ENCODE measurements at regions not wholly inside any gene's neighbourhood (a gene's known extent, or its start where the extent isn't known, plus 50 kb on each side); places are given as distances from the start of the nearest gene placed in this dataset.
"Not testable (repeated sequence)": the region's sequence is repeated elsewhere in the genome, so short reads cannot be mapped to it uniquely, and the experiment has no call there.

DNA sequence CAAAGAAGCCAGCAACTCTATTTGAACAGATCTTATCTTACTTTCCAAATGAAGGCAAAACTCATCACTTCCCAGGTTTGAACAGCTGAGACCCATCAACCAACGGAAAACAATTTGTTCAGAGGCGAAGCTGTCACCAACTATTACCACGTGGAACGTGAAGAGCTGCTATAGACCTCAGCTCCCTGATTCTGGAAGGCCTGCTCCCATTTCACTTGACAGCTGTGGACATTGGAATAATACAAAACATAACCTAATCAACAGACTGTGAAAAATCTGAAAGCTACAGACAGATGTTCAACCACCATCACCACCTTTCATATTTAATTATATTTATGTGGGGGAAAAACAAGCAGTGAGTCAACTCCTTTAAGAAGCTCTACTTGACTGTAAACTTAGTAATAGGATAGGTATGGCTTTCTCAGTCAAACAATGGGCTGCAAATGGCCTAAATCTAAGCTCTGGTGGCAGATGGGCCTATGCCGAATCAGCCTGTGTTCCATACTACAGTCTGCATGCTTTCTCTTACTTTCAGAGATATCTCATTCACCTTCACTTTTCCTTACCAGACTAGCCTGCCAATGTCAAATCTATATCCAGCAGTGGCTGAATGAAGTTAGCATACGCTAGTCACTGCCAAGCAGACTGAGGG is 896.4 kb downstream of the TDRD15 start:
- DNase-seq = peak; percentile 37

DNA sequence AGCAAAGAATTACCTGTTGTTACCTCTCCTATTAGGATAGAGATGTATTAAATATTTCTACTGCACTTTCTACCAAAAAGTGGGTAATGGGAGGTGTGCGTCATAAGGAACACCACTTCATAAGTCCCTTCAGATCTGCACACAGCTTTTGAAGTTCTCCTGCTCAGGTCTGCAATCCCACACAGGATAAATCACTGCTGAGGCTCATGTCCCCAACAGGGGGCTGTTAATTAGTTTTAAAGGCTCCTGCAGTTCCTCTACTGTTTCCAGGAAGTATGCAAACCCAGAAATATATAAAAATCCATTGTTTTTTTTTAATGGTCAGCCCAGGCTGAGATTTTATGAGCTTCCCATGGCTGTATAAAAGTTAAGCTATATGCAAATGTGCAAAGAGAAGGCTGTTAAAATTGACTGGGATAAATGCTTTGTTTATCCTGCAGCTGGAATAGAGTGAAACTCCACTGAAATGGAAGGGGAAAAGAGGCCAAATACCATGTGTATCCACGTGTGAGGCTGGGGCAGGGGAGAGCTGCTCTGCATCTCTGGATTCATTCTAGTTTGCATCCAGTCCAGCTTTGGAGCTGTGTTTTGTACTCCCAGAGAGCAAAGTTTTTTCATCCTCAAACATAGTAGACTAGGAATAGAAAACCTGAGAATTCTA is 903.7 kb downstream of the TDRD15 start:
- no peak for DNase-seq

- DNase-seq = peak; percentile 51
These were observed 911.6 kb downstream of the TDRD15 start for GRCh38 chr2:22035361-22035830.

- DNase-seq = peak; percentile 16
These were observed 913.5 kb downstream of the TDRD15 start for GRCh38 chr2:22037274-22037673.

- DNase-seq = no peak
These were observed 920.0 kb downstream of the TDRD15 start for GRCh38 chr2:22043784-22044183.

DNA sequence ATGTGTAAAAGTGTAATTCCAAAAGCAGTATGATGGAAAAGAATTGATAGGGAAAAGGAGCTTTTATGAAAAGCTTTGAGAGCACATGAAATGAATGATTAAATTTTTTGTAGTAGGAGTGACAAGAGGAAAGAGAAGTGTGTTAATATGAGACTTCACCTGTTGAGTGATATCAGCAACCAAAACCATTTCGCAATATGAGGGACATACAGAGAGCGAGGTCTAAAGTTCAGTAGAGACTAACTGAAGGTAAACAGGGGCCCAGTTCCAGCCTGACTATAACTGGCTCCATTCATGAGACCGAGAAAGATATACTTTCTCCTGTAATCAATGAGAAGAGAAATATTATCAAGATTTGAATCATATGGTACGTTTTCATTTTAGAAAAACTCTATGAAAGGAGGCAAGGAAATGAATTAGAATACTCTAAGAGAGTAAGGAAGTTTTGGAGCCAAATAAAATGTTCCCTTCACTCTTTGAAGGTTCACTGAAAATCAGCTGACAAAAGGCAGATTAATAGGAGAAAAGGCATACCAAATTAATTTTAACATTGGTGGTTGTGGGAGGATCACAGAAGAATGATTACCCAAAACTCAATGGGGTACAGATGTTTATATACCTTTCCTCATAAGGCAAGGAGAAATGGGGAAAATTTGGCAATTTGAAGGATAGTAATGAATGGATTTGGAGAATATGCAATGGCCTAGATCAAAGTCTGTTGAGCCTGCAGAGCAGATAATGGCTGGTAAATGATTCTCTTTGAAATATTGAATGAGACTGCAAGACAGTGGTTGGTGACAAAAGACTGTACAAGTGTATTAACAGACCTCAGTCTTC is 932.2 kb downstream of the TDRD15 start:
- DNase-seq = no peak

DNA sequence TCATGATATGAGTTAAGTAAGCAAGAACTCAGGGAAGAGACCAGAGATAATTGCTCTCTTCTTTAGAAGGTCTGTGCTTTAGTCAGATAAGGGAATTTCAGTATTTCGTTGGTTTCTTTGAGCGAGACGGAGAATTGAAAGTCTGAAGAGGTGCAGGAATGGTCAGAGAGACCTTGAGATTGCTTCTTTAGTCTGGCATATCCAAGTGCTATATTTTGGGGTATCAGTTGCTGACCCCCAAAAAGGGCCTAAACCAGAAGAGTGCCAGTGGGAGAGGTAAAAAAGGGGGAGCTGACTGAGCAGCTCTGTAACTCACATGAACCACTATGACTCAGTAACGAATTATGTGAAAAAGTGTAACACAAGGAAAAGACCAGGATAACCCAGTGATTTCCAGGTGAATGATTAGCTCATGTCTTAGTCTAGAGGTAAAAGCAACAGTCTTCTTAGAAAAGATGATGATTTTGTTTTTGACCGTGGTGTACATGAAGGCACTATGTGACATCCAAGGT is 932.9 kb downstream of the TDRD15 start:
- DNase-seq = no peak

DNA sequence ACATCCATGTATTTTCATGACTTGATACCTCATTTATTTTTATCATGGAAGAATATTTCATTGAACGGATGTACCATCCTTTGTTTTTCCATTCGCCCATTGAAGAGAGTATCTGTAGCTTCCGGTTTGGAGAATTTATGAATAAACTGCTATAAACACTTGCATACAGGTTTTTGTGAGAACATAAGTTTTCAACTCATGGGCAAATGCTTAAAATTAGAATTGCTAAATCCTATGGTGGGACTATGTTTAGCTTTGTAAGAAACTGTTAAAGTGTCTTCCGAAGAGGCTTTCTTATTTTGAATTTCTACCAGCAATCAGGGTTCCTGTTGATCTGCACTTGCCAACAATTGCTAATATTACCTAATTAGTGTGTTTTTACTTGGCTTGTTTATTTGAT is 938.9 kb downstream of the TDRD15 start:
- DNase-seq = no peak

- peak; percentile 43 for DNase-seq
These were observed 952.7 kb downstream of the TDRD15 start for GRCh38 chr2:22076454-22076853.

DNA sequence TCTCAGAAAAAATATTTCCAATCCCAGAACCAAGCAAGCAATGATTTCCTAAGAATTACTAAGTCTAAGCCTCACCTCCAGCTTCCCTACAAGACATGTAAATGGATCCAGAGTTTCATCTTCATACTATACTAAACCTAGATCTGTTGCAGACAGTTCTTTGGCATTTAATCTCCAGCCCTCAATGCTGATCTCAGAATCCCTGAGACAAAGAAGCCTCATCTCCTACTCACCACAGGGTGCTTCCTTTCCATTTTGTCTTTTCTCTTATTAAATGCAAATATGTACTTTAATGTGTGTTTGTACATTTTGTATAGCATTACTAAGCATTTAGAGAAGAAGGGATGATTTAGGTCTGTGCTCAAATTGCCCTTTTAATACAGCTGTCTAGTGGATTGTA is 954.9 kb downstream of the TDRD15 start:
- DNase-seq = no peak

DNA sequence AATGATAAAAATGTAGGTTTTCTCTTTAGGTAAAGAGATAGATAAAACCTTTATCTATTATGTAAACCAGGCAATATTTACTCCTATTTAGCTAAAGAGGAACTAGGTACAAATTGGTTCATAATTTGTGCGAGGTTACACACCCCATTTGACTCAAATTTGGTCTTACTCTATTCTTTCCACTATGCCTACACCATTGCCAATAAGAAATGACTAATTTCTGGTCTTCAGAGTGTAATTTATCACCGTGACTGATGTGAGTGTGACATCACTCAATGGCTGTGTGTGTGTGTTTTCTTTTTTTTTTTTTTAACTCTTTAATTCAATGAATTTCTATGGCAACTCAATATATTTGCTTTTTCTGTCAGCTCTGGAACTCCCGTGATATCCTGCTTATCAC is 955.8 kb downstream of the TDRD15 start:
- no peak for DNase-seq

DNA sequence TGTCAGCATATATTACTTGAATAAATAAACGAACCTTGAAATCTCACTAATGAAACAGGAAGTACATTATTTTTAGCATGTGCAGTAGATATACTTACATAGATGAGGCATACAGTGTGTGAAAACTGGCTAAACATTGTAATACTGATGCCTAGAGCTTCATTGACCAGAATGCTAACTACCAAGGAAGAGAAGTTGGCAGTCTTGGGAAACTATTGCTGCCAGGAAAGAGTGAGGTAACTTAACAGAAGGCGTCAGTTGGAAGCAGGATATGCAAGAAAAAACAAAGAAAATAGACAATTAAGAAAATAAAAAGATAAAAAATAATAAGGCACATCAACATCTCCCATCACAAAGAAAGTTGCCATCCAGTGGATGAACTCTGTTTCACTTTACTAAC is 963.0 kb downstream of the TDRD15 start:
- DNase-seq = no peak

DNA sequence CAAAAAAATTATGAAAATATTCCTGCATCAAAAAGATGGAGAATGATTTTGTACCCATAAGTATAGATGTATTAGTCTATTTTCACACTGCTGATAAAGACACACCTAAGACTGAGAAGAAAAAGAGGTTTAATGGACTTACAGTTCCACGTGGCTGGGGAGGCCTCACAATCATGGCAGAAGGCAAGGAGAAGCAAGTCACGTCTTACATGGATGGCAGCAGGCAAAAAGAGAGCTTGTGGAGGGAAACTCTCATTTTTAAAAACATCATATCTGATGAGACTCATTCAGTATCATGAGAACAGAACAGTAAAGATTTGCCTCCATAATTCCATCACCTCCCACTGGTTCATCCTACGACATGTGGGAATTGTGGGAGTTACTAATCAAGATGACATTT is 979.8 kb downstream of the TDRD15 start:
- not testable (repeated sequence) for DNase-seq

- no peak for DNase-seq
These were observed 986.5 kb downstream of the TDRD15 start for GRCh38 chr2:22110244-22110651.

GRCh38 chr2:22124003-22124402 is 1000.2 kb downstream of the TDRD15 start:
- DNase-seq = no peak

GRCh38 chr2:22126106-22126505 is 1002.3 kb downstream of the TDRD15 start:
- no peak for DNase-seq

GRCh38 chr2:22126978-22127377 is 1003.2 kb downstream of the TDRD15 start:
- no peak for DNase-seq

GRCh38 chr2:22134421-22134820 is 1010.7 kb downstream of the TDRD15 start:
- DNase-seq = no peak

DNA sequence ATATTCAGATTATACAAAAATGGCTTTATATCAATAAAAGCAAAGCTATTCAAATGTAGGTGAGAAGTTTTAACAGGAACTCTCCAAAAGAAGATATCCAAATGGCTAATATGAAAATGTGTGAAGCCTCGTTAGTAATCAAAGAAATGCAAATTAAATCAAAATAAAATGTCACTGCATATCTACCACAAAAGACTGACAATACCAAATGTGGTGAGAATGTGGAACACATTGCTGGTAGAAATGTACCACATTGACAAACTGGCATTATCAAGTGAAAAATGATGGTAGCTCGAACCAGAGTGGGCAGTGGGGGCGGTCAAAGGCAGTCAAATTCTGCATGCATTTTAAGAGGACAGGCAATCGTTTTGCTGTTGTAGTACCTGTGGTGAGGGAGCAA is 1012.7 kb downstream of the TDRD15 start:
- DNase-seq = no peak

DNA sequence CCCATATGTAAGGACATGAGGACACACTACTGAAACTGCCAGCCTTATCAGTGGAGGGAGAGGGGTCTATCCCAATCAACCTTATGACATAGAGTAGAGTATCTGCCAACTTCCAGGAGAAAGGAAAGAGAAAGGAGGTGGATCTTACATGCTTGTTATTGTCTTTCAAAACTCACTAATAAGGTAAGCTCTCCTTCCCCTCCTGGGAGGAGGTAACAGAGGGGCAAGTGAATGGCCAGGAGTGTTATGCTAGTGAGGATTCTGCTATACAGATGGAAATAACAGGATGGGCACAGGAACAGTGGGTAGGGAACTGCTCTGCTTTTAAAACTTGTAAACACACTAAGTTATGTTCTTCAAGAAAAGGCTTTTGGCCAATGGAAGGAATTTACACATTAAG is 1020.1 kb downstream of the TDRD15 start:
- no peak for DNase-seq

GRCh38 chr2:22153931-22154613 is 1030.3 kb downstream of the TDRD15 start:
- DNase-seq = no peak

DNA sequence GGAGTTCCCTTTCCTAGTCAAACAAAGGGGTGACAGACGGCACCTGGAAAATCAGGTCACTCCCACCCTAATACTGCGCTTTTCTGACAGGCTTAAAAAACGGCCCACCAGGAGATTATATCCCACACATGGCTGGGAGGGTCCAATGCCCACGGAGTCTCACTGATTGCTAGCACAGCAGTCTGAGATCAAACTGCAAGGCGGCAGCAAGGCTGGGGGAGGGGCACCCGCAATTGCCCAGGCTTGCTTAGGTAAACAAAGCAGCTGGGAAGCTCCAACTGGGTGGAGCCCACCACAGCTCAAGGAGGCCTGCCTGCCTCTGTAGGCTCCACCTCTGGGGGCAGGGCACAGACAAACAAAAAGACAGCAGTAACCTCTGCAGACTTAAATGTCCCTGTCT is 1032.9 kb downstream of the TDRD15 start:
- DNase-seq = not testable (repeated sequence)

GRCh38 chr2:22167256-22167655 is 1043.5 kb downstream of the TDRD15 start:
- DNase-seq = no peak
